Stimulated activated CD4-positive, alpha-beta T cell treated with anti-CD3 and anti-CD28 coated beads, TNF-alpha, amount 100 ng/mL, for 24 hours (primary cell): ENCODE measurements at regions not wholly inside any gene's neighbourhood (a gene's known extent, or its start where the extent isn't known, plus 50 kb on each side); places are given as distances from the start of the nearest gene placed in this dataset.
A peak's percentile ranks its signal among the peaks of the same experiment; 100 is the strongest.

Experiments
- DNase-seq, 3 experiments: peaks; one replicate each; pipeline ENCODE4 v3.0.0-alpha.2; 2020; ENCODE audit warnings: low read depth in 3 of 3

DNA sequence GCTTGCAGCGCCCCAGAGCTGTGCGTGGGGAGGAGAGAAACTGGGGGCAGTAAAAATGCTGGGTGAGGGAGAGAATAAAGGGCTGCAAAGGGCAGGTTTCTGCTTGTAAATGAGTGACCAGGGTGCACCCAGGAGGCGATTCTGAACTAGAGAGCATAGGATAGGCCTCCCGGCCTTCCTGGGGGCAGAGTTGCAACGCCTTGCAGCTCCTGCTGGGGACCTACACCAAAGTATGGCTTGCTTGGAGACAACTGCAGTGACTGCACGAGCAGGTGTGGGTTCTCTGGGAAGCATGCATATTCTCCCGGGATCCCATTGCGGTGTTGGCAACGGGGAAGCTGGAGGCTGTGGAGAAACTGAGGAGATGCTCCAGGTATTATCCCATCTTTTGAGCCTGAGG is 111.6 kb upstream of the SPACA1 start:
- DNase-seq, result no peak

DNA sequence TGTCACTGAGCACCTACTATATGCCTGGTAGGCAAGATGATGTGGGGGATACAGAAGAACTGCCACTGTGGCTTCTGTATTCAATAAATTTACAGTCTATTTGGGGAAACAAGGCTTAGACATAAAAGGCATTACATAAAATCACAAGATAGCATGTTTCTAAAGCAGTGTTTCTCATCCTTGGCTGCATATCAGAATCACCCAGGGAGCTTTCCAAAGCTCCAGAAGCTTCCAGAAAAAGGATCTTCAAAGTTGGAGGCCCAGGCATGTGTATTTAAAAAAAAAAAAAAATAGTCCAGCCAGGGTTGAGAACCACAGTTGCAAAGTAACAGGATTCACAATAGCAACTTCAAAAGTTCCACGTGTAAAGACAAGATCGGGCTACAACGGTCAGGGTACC is 112.4 kb upstream of the SPACA1 start:
- no peak for DNase-seq

DNA sequence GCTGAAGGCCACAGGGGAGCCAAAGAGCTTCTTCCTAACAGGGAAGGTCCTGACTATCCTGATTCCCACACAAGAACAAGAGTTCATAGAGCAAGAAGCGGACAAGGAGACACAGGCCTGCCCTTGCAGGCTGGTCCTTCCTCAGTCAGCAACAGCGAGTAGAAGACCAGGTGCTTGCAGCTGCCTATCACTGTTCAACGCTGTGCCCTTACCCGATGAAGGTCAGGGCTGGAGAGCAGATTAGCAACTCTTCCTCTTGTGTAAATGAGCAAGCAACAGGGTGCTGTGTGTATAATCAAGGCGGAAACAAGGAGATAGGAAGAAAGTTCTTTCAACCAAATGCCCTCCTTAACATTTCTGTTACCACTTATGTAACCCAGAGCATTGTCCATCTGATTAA is 115.3 kb upstream of the SPACA1 start:
- no peak for DNase-seq

DNA sequence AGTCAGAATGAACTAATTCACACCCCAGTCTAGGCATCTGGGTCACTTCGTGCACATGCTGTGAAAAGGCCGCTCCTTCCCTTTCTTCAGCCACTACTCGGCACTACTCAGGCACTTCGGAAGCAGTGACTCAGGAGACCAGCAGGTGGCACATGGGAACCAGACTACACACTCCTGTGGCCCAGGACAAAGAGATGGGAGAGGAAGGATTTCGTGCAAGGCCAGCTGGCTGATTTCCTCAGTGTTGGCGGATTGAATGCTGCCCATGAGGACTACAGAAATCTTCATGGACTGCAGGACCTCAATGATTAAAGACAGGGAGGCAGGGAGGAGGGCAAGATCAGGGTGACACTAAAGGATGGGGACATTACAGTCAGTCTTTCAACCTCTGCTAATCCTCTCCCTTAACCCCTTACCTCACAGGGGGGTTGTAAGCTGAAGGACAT is 117.8 kb upstream of the SPACA1 start:
- DNase-seq, result peak; percentile 23 to 51 (median 30)

DNA sequence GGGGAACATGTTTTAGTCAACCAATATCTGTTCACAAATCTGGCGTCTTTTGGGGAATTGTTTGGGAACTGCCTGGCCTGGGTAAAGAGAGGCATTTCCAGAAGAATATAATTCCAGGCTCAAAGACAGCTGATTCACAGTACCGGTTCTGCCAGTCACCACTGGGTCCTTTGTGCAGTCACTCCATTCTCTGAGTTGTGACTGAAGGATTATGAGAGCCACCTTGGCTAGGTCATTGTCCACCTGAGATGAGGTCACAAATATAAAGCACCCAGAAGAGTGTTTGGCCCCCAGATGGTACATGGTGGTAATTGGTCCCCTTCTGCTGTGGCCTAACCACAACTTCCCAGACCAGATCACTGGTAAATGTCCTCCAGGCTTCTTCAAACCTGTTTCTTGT is 121.0 kb upstream of the SPACA1 start:
- no peak for DNase-seq

DNA sequence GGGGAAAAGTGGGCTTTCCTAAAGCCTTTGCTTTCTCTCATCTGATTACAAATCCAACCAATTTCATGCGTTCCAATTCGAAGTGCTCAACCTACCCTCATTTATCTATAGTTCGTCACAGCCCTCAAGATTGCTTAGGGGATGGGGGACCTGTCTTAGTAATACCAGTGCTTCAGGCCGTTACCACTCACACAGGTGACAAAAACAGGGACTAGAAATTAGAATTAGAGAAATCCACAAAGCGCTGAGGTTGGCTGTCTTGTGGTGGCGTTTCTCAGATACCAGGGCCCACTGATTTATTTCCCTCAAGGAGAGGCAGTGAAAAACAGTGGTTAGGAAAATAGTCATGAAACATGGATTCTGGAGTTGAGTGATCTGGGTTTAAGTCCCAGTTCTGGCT is 121.6 kb upstream of the SPACA1 start:
- no peak for DNase-seq

DNA sequence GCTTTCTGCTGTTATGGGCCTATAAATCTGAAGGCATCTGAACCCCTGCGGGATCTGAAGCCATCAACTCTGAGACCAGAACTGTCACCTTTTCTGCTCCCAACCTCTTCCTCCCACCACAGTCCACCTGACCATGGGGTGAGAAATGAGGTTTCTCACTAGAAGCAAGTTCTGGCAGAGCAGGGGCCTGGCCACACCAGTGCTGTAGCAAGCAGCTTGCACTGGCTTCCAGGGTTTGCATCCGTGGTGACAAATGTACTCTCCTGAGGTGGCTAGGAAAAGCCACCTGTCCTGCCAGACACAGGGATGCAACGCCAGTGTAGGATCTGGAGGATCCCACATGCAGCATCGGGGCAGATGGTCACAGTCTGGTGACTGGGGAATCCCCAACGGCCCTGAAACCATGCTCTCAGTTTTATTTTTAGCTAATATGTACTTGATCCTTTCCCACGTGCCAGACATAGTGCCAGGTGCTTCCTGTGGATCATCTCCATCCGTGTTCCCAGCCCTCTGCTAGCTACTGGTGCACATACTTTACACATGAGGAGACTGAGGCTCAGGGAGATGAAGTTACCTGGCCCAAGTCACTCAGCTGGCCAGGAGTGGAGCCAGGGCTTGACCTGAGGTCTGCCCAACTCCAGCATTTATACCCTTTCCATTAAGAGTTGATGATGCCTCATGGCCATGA is 122.1 kb upstream of the SPACA1 start:
- DNase-seq, result no peak

DNA sequence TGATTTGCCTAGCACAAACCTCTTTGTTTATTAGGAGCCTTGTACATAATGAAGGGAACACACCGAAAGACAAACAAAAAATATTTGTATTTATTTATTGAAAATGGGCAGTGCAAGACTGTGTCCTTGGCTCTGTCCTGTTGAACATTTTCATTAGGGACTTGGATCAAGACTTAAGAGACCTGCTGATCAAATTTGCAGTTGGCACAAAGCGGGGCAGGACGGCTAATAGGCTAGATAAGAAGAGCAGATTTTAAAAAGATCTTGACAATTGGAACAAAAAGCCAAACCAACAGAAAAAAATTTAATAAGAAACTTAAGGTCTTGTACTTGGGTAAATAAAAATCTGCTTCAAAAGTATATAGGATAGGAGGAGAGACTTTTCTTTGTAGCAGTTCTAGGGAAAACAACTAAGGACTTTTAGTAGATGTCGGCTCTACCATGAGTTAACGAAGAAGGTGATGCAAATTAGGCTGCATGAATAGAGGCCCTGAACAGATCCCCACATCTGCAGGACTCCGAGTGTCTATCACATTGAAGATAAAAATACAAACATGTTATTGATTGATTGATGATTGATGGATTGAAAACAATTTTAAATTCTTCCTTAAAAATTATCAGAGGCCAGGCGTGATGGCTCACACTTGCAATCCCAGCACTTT is 124.1 kb upstream of the SPACA1 start:
- no peak for DNase-seq

DNA sequence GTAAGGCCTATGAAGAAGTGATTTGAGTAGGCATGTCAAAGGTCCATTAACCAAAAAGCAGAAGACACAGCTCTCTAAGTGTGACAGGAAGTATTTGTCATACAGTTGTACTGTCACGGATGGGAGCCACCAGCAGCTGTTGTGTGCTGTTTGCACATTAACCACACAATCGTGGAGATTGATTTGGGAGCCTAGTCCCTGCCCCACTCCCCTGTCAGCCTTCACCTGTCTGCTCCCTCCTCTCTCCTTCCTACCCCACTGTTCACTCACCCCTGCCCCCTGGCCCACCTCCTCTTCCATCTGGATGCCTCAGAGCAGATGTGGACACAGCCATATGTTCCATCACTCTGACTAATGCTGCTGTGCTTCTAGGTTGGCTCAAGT is 124.7 kb upstream of the SPACA1 start:
- DNase-seq, result no peak

DNA sequence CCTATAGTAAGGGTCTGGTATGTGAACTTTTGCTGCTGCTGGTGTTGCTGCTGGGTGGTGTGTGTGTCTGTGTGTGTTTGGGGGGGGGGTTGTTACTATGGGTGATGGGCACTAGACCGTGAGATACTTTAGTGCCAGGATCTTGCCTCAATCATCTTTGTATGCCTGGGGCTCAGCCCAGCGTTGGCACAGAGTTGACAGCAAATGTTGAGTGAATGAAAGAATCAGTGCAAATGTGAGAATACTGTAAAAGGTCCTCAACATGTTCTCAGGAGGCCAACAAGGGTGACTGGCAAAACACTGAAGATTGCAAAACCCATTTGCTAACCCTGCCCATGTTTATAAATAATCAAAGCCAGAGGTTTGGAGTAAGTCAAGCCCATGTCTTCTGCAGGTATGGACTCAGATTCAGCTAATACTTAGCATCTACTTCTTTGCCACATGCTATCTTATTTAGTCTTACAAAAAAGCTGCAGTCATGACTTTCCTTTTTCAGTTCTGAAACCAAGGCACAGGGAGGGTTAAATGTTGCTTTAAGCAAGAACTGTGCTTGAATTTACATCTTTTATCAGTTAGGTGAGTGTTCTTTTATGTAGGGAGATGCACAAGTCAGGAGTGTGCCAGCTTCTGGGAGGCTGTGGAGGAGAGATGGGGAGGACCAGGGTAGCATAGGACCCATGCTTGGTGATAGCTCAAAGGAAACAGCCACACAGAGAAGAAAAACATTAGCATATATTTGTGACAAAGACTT is 125.3 kb upstream of the SPACA1 start:
- DNase-seq, result no peak

DNA sequence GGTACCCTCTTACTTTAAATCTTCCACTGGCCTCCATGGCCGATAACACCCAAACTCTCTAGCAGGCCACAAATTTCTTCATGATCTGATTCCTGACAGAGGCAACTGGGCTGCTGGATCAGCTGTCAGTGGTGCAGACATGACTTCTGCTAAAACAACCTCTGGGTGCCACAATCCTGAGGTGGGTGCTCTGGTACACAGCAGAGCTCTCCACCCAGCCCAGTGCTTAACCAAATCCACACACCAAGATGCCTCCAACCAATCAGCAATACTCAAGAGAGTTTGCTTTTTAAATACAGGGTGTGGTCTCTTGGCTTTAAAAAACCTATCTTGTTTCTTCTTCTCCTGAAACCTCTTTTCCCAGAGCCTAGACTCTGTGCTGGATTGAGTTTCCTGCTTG is 126.6 kb upstream of the SPACA1 start:
- DNase-seq, result no peak

DNA sequence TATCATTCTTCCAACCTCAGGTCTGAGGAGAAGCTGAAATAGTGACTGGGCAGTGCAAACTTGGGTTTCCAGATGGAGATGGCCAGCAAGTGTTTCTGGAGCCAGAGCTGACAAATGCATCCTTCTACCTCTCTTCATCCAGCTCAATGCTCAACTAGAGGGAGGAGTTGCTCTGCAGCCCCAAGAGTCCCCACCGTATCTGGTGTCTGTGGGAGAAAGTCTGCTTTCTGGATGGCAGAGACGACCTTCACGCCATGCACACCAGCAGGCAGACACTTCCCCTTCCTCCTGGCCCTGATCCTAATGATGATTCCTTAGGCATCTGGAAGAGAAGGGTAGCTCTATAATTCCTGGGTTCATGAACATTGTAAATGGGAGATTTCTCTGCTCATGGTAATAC is 127.4 kb upstream of the SPACA1 start:
- no peak for DNase-seq

DNA sequence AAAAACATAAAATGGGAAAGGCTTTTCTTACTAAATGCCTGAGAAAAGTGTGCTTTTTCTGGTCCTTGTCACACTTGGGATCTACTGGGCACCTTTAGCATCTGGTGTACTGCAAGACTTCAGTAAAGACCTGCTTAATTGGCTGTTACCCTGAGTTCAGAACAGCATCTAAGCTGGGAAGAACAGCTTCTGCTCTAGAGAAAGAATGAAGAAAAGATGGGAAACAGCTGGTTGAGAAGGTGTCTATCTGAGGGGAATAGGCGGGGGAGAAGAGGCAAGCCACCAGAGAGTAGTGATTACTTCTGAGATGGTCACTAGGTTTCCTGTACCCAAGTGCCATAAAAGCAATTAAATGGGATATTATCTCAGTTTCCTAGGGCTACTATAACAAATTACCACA is 128.2 kb upstream of the SPACA1 start:
- DNase-seq, result no peak

DNA sequence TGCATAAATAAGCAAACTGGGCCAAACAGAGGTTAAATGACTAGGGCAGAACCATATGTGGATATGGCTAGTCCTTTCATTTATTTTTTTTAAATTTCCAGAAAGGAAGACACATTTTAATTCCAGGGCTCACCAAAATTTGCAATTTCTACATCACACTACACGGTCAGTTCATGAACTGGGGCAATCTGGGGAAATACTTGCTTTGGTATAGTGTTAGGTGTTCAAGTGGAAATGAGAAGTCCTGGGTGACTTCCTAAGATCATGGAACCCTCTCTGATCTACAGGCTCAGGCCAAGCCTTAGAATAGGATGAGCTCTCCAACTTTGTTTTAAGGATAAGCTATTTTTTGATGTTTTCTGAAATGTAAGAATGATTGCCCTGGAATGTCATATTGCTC is 128.6 kb upstream of the SPACA1 start:
- no peak for DNase-seq

DNA sequence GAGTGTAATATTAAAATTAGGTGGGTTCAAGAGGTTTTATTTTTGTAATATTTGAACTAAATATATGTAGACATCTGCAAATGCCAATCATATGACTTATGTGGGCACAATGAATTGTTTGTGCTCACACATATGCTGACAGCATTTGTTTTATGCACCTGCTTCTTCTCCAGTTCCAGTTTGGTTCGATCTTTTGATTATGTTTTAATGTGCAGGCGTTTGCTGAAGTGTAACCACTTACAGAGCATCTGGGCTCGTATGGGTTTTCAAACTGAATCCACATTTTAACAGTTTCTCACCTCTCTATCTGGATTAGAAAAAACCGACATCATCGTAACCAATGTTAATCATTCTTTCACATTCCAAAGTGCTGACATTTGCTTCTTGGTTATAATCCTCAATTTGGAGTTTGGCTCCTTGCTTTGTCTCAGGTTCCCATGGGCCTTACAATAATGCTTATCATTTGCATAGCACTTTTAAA is 129.1 kb upstream of the SPACA1 start:
- no peak for DNase-seq

DNA sequence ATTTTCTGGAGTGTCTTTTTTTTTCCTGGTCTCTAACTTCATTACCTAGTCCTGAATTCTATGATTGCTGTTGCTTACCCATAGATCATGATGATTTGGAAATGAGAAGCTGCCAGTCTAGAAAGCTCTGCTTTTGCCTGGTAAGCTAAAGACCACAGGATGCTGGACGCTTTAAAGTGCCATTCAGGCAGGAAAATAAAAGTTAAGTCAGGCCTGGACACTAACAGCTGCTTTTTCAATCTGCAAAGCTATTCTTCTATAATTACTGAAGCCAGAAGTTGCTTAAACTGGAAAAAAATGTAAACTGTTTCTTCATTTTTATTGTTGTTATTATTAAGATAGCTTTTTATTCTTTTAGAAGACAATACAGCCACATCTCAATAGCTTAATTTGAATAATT is 129.8 kb upstream of the SPACA1 start:
- no peak for DNase-seq

DNA sequence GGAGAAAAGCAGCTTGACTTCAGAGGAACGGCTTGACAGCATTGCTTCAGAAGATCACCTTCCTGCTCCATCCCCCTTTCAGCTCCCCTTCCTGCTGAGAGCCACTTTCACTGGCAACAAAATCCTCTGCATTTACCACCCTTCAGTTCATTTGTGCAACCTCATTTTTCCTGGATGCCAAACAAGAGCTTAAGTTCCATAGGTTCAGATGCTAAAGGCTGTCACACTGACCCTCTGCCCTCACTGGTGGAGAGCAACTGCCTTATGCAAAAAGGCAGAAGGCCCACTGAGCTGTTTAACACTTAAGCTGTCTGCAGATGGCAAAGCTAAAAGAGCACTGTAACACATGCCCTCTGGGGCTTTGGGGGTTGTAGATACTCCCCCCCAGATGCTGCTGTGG is 131.2 kb upstream of the SPACA1 start:
- DNase-seq, result no peak

DNA sequence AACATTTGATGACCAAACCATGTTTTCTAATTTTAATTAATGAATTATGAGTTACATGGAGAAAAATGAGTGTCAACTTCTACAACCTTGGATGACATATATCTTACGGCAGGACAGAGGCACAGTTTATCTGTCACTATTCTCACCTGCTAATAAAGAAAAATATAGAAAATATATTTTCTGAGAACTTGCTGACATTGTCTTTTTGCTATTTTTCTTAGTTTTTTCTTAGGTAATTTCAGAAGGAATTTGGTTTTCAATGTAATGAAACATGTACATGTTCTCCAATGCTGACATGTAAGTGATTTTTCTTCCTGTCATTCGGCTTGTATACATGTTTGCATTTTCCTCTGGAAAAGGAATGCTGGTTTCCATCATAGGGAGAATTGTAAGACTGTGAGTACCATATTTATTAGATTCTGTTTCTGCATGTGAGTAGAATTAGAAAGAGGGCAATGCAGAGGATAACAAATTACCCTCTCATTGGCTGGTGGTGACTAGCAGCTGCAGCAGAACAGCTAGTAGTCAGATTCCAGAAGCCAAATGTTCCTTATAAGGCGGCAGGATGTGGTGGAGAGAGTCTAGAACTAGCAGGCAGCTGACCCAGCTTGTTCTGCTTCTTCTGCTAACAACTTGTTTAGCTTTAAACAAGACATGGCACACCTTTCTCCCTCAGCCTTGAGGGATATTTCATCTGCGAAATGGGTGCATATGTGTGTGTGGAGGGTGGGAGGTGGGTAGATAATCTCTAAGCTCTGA is 132.8 kb upstream of the SPACA1 start:
- no peak for DNase-seq

DNA sequence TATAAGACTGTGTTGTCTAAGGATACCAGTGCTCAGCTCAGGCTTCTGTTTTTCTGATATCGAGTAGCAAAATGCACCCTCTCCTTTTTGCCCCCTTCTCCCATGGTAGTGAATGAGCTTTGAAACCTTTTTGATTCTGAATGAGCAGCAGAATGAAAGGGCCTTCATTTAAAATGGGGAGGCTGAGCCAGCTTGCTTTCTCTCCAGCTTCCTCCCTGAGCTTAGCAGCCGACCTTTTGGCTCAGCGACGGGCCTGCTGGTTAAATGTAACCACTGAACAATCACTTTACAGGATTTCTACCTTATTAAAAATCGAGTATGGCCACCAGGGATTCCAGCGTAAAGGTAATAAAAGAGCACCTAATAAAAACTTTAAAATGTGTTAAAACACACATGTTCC is 133.7 kb upstream of the SPACA1 start:
- no peak for DNase-seq

DNA sequence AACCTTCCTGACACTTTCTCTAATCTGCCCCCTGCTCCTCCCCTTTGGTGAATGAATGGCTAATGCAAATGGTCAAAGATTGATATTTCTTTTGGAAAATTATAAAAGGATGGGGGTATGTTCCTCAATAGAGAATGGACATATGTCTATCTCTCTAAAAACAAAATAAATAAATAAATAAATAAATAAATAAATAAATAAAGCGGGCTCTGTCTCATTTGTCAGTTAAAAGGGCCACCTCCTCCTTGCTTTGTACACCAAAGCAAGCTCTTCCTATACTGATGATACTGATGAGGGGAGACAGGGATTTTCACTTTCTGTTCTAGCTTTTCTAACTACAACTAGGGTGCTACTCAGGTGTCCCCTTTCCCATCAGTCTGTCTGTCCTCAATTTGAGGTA is 135.5 kb upstream of the SPACA1 start:
- no peak for DNase-seq

DNA sequence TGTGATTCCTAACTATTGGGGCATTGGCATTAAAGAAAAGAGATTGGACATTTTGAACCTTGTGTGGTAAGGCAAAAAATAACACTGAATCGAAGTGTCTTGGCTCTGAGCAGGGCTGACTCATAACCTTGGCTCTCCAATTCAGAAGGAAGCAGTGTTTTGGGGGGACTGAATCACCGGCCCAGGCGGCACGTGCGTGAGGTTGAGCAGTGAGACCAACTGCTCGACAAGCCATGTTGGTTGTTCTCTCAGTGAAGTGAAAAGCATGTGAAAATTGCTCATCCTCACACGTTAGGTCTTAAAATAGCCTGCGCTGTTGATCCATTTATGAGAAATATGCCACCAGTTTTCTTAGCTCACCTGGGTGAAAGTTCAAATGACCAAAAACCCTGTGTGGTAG is 137.8 kb upstream of the SPACA1 start:
- DNase-seq, result peak in 1 of 3 experiments; percentile 32
